Hematopoietic multipotent progenitor cell (in vitro differentiated cells): ENCODE measurements at regions not wholly inside any gene's neighbourhood (a gene's known extent, or its start where the extent isn't known, plus 50 kb on each side); places are given as distances from the start of the nearest gene placed in this dataset.

ENCODE experiments used
- DNase-seq, 3 donors: peaks; one replicate each; pipeline ENCODE4 v3.0.0-alpha.2; 2011 to 2015; ENCODE audit warnings: low read depth in 2 of 3, low spot score in 2 of 3

GRCh38 chr5:85168474-85168873, 783.8 kb upstream of the EDIL3 start:
- no peak for DNase-seq

GRCh38 chr5:85170183-85170582, 785.5 kb upstream of the EDIL3 start:
- no peak for DNase-seq

DNA sequence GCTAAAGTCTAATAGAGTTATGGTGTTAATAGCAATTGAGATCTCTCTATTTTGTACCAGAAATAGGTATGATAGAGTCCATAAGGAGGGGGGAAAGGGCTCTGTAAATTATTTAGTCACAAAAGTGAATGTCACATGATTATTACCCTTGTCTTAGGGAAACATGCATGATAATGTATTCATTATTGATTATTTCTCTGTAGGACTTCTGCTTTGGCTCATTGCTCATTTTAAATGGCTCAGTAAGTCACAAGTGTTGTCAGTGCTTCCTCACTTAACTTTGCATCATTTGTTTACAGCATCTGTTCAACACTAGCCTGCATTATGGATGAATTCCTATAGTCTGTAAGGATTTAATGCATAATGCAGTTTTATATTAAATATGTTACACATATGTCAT, 788.8 kb upstream of the EDIL3 start:
- DNase-seq = no peak

GRCh38 chr5:85182344-85182743, 797.7 kb upstream of the EDIL3 start:
- DNase-seq = no peak

GRCh38 chr5:85204289-85204688, 819.6 kb upstream of the EDIL3 start:
- no peak for DNase-seq

- no peak for DNase-seq
Observed at GRCh38 chr5:85205430-85205829, 820.8 kb upstream of the EDIL3 start.

- no peak for DNase-seq
Observed at GRCh38 chr5:85225388-85225787, 840.7 kb upstream of the EDIL3 start.

DNA sequence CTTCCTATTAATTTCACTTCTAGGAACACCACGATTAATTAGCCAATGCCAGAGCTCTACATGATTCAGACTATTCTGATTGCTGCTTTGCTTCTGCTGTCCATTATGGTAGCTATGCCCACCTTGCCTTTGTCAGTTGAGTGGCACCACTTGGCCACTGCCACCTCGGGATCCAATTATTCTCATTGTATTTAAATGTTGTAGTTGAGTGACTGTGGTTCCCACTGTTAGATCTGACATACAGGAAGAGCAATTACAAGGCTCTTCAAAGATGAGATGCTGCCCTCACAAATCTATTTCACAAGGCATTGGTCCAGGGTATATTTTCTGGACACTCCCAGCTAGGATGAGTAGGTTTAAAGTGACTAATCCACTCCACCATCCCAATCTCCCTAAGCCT, 864.5 kb upstream of the EDIL3 start:
- DNase-seq = no peak

DNA sequence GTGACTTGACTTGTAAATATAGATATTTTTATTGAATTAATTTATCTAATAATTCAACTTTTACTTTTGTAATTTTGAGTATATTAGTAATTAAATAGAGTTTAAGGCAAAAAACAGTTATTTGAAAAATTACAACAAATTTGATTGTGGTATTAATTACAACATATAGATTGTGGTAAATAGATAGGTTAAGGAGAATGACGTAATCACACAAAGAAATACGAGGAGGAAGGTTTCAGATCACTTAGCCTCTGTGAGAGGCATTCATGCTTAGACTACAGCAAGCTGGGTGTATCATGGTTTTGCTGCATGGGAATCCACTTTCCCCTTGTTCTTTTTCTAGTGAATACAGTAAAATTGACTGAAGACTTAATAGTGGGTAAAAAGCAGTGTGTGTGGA, 878.4 kb upstream of the EDIL3 start:
- no peak for DNase-seq

DNA sequence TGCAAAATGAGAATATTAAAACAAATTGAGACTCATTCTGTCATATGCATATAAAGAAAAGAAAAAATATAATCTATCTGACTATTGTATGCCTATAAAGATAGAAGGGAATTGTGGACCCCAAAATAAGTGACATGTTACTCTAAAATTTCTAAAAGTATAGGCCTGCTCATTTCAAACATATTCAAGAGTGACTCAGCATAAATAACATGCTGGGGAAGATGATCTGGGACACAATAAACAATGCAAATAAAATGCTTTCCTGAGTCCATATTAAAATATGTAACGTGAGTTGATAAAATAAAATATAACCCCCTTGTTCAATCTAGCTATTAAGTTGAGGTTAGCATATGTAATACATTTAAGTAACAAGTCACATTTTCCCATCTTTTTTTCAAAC, 882.0 kb upstream of the EDIL3 start:
- no peak for DNase-seq

DNA sequence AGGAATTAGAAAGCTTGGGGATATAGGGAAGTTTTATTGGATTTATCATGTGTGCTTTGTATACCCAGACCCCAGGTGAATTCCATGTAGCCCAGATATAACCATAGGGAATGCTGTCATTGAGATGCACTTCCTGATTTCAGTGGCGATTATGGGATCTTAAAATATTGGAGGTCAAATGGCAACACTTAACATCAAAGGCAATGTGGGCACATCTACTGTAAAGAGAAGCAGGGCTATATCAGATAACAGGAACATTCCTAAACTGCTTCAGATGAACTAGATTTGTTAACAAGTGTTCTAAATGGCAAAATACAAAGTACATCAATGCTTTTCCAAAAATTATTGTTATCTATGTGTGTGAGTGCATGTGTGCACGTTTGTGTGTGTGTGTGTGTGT, 883.5 kb upstream of the EDIL3 start:
- no peak for DNase-seq

GRCh38 chr5:85278193-85278592, 893.5 kb upstream of the EDIL3 start:
- DNase-seq = no peak

GRCh38 chr5:85288914-85289313, 904.2 kb upstream of the EDIL3 start:
- no peak for DNase-seq

GRCh38 chr5:85293145-85293785, 908.6 kb upstream of the EDIL3 start:
- no peak for DNase-seq

DNA sequence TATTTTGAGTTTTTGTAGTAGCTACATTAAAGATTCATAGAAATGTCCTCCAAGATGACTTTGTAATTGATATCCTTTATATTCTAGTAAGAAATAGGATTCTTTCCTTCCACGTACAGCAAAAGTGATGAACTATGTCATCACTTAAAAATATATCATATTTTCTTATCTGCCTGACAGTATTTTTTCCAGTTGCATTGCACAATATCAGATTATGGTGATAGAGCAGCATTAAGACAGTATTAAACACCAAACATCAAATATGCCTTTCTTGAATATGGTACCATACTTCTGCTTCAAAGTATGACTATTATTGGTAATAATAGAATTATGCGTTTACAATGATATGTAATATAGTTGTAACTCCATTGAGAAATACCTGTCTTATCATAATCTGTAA, 919.8 kb upstream of the EDIL3 start:
- DNase-seq = no peak

GRCh38 chr5:85305766-85306165, 921.1 kb upstream of the EDIL3 start:
- DNase-seq = no peak

DNA sequence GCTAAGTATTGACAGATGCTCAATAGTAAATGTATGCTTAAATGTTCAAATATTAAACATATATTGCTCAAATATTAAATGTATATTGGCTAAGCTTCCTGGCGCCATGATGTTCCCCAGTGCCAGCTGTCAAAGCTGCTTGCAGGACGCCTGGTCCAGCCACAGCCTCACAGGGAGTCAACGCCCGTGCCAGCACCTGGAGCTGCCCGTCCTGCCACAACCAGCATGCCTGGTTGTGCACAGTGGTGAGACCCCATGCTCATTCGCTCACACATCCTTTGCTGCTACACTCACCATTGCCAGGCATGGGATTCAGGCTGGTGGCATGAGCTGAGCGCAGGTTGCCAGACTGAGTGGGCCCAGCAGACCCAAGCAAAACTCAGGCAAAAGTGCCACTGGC, 926.9 kb upstream of the EDIL3 start:
- no peak for DNase-seq

- no peak for DNase-seq
Observed at GRCh38 chr5:85320495-85320894, 935.8 kb upstream of the EDIL3 start.

DNA sequence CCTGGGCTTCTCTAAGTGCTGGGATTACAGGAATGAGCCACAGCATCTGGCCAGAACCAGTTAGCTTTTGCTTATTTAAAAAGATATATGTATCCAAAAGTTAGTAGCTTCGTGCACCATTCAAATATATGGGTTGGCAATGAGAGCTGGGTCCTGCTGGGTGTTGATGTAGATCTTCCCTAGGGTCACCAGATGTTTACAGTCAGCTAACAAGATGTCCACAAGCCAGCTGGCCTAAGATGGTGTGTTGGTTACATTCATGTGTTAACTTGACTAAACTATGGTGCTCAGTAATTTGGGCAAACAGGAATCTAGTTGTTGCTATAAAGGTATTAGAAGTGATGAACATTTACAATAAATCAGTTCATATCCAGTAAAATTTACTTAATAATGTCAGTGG, 948.6 kb upstream of the EDIL3 start:
- DNase-seq = no peak

GRCh38 chr5:85337435-85337834, 952.8 kb upstream of the EDIL3 start:
- no peak for DNase-seq

DNA sequence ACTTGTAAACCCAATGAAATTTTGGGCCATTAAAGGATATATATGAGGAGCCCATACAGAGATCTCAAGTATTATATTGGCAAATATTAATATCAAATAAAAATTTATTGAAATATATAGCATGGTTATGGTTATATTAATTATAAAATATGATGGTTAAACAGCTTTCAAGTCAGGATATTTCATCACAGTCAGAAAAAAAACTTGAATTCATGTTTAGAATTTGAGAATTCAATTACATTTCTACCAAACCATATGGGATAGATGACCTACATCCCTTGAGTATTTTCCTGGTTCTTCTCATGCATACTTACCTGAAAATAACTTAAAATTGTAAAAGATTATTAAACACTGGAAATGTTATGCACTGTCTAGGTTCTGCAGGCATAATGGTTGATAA, 956.1 kb upstream of the EDIL3 start:
- DNase-seq = no peak

GRCh38 chr5:85345818-85346217, 961.1 kb upstream of the EDIL3 start:
- no peak for DNase-seq

DNA sequence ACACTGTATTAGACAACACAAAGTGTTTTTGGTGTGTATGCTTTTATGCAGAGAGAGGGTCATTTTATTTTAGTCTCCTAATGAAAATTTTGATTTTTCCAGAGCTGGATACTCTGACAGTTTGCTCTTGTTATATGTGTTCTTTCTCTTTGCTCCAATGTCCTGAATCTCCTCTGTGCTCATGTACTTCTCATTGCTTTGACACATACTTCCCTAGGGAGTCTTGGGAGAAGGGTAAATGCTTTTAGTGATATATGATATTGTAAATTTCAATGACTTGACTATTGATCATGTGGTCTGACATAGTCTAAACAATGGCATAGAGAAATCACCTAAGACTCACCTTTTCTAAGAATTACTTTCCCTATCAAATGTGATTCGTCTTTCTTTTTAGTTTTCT, 972.6 kb upstream of the EDIL3 start:
- DNase-seq = no peak
